Right lobe of liver (tissue), 6 donors: ENCODE measurements at regions not wholly inside any gene's neighbourhood (a gene's known extent, or its start where the extent isn't known, plus 50 kb on each side); places are given as distances from the start of the nearest gene placed in this dataset.

Source experiments
- ATAC-seq, 4 donors: fragments of 200-7000 bp; cut with Tn5 transposase; one replicate each; pipeline ENCODE4 v1.9.1; 2020; ENCODE audit warnings: mild to moderate bottlenecking in 4 of 4, moderate library complexity in 4 of 4
- DNase-seq, 3 donors: peaks; one replicate each; pipeline ENCODE4 v3.0.0-alpha.2; 2020
- H3K27ac ChIP-seq, 3 donors: fragments of 200-600 bp; one replicate each; pipeline ENCODE4 v1.8.0; 2022
- H3K27me3 ChIP-seq, 2 donors: fragments of 200-600 bp; one replicate each; pipeline ENCODE4 v1.8.0; 2022
- H3K36me3 ChIP-seq, 4 donors: fragments of 200-600 bp; sonication (generic) in 1 of 4; one replicate each; pipeline versions ENCODE4 v1.5.1 to v1.8.0; 2017 to 2022; ENCODE audit warnings: control low read depth in 1 of 4
- H3K4me1 ChIP-seq, 4 donors: fragments of 200-600 bp; sonication (generic) in 1 of 4; one replicate each; pipeline versions ENCODE4 v1.5.1 to v1.8.0; 2017 to 2022; ENCODE audit warnings: control low read depth in 1 of 4
- H3K4me3 ChIP-seq, 3 donors: fragments of 200-600 bp; one replicate each; pipeline ENCODE4 v1.8.0; 2022
- H3K9me3 ChIP-seq, 4 donors: fragments of 200-600 bp; sonication (generic) in 1 of 4; one replicate each; pipeline versions ENCODE4 v1.5.1 to v1.8.0; 2017 to 2022; ENCODE audit warnings: control low read depth in 1 of 4
- CTCF ChIP-seq, 4 donors: fragments of 200-600 bp in 3 of 4; fragments of 450-650 bp in 1 of 4; IDR thresholded peaks; one replicate each; pipeline versions ENCODE4 v1.5.1 to v1.8.0; 2016 to 2022; ENCODE audit warnings: antibody characterized with exemption in 4 of 4, mild to moderate bottlenecking in 2 of 4
- POLR2A ChIP-seq: fragments of 450-650 bp; IDR thresholded peaks from one replicate; pipeline ENCODE4 v1.6.1; 2017; ENCODE audit warnings: antibody characterized with exemption, mild to moderate bottlenecking
- WGBS: methylation state at CpG from one replicate; pipeline ENCODE4 v1.1.6; 2018; ENCODE audit warnings: low coverage, low lambda C conversion rate; ENCODE audit not compliant: insufficient coverage; ENCODE audit errors: missing lambda C conversion rate; 5-methylcytosine and 5-hydroxymethylcytosine counted together
- intact Hi-C, 2 donors: fragments of 100-400 bp; cut with DNase I; formaldehyde crosslinking; loops; one replicate each; pipeline versions ENCODE4 v1.11.2 to v1.14.1; 2022
- donor health status: DM: no; HTN: yes; CAD: no.
- donor health status: DM: no; HTN: no; CAD: no.
- donor health status: DM: no; HTN: no; CAD: no.
- donor health status: DM: no; HTN: yes; CAD: no.
- donor health status: DM: no; HTN: yes; CAD: no.

GRCh38 chr20:51187261-51187660, 164.4 kb upstream of the KCNG1 start:
- intact Hi-C loops: no loop called here
- Histone ChIP-seq H3K4me3 (no peak overlapping the region), H3K36me3 (no peaks in the 10 kb centered on the region), H3K4me1 (no peaks in the 10 kb centered on the region), H3K27me3 (no peaks in the 10 kb centered on the region), H3K27ac (no peak overlapping the region), H3K9me3 (no peaks in the 10 kb centered on the region)
- no peak for TF ChIP-seq POLR2A
- TF ChIP-seq CTCF (IDR thresholded peaks at IDR 0.05): no peak
- WGBS: 33% methylated on average over 9 of the region's 9 CpGs
- no peak for ATAC-seq
- no peak for DNase-seq

- Histone ChIP-seq H3K9me3 (no peaks in the 10 kb centered on the region), H3K36me3 (no peaks in the 10 kb centered on the region), H3K27me3 (no peaks in the 10 kb centered on the region), H3K4me3 (no peak overlapping the region), H3K27ac (no peak overlapping the region), H3K4me1 (no peaks in the 10 kb centered on the region)
- DNase-seq (no peak), ATAC-seq (no peak)
- intact Hi-C loops: no loop called here
- TF ChIP-seq POLR2A: no peak
- TF ChIP-seq CTCF (IDR thresholded peaks at IDR 0.05): no peak
- WGBS: 39% methylated on average over 4 of the region's 4 CpGs
Observed at GRCh38 chr20:51185861-51186260, 163.0 kb upstream of the KCNG1 start.

GRCh38 chr20:51185277-51185676, 162.4 kb upstream of the KCNG1 start:
- no peak for ATAC-seq

GRCh38 chr20:51184289-51184688, 161.4 kb upstream of the KCNG1 start:
- 63% methylated on average over 2 of the region's 2 CpGs for WGBS

More at GRCh38 chr20:51185277-51185676, 162.4 kb upstream of the KCNG1 start:
- Histone ChIP-seq H3K27me3 (no peaks in the 10 kb centered on the region), H3K4me1 (no peaks in the 10 kb centered on the region), H3K4me3 (no peak overlapping the region), H3K9me3 (no peaks in the 10 kb centered on the region), H3K36me3 (no peaks in the 10 kb centered on the region), H3K27ac (no peak overlapping the region)
- 85% methylated on average over 1 of the region's 3 CpGs for WGBS
- intact Hi-C loops: no loop called here
- no peak for DNase-seq
- TF ChIP-seq POLR2A: no peak
- no peak for TF ChIP-seq CTCF (IDR thresholded peaks at IDR 0.05)

More at GRCh38 chr20:51184289-51184688, 161.4 kb upstream of the KCNG1 start:
- no peaks in the 10 kb centered on the region for H3K36me3 ChIP-seq
- H3K4me3 ChIP-seq: no peak overlapping the region
- no peaks in the 10 kb centered on the region for H3K9me3 ChIP-seq
- no peaks in the 10 kb centered on the region for H3K4me1 ChIP-seq
- DNase-seq: no peak
- H3K27me3 ChIP-seq: no peaks in the 10 kb centered on the region
- TF ChIP-seq CTCF (IDR thresholded peaks at IDR 0.05) (no peak), POLR2A (no peak)
- intact Hi-C loops: no loop called here
- H3K27ac ChIP-seq: no peak overlapping the region
- no peak for ATAC-seq
